Left hindlimb (tissue), 1 donor: ENCODE measurements at regions not wholly inside any gene's neighbourhood (a gene's known extent, or its start where the extent isn't known, plus 50 kb on each side); places are given as distances from the start of the nearest gene placed in this dataset.

Experiments
- DNase-seq: peaks from one replicate; pipeline ENCODE4 v3.0.0-alpha.2; 2018

DNA sequence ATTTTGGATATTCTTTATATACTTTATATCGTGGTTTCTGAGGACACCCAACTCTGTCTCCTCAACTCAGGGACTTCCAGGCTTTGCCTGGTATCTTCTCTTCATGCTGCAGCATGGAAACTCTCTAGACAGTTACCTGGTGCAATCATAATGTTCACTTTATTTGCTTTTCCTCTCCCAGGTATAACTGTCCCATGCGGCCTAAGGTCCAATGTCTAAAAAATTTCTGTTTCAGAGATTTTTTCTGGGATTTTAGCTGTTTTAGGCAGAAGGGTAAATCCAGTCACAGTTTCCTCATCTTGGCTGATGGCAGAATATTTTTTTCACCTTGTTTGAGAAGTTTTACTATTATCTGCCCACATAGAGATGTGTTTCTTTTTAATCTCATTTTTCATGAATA lies 139.9 kb upstream of the KCNMB2 start:
- DNase-seq: no peak

DNA sequence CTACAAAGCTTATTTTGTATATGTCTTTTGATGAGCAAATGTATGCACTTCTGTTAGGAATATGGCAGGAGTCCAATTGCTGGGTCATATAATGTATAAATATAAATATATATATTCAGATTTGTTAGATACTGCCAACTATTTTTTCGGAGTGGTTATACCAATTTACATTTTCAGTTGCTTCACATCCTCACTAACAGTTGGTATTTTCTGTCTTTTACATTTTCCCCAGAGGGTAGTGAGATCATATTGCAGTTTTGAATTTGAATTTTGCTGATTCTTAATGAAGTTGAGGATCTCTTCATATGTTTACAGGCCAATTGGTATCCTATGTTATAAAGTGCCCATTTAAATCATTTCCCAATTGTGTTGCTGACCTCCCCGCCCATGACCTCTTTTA lies 139.0 kb upstream of the KCNMB2 start:
- DNase-seq: no peak

DNA sequence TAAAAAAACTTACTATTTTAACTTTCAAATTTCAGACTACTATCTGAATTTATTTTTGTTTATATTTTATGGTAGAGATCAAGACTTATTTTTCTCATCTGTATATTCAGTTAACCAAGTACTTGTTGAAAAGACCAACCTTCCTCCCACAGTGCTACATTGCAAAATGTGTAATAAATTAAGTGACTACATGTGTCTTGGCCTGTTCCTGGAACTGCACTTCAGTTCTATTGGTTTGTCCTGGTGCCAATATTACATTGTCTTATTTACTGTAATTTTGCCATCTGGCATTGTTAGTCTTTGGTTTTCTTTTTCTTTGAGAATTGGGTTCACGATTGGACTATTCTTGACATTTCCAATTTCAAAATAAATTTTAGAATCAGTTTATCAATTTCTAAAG lies 138.4 kb upstream of the KCNMB2 start:
- no peak for DNase-seq

DNA sequence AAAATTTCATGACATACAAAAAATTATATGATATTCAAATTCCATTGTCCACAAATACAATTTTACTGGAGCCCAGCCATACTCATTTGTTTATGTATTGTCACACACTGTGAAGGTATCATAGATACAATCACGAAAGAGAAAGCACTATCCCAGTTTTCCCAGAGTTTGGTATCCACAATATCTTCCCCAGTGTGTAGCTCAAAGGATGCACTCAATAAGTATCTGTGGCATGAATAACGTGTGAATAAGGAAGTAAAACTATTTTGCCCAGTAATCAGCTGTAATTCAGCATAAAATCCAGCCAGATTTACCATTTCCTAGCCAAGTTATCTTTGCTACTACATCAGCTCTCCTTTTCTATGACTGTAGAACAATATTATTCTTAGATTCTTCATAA lies 131.3 kb upstream of the KCNMB2 start:
- no peak for DNase-seq

DNA sequence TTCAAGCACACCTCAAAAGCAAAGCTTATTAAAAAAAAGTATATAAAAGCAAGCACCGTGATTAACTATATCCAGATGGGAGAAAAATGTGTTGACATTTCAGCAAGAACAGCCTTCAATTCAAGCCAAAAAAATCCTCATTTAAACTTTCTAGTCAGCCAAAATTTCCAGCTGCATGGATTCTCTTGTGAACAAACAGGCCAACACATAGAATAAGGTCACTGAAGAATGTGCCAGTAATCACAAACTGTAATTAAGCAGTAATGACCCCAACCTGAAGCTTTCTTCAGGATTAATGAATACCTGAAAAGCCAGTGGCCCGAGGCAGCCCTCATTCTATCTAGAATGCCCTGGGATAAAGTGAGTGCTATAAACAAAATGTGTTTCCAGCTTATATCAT lies 130.7 kb upstream of the KCNMB2 start:
- peak; percentile 47 for DNase-seq

DNA sequence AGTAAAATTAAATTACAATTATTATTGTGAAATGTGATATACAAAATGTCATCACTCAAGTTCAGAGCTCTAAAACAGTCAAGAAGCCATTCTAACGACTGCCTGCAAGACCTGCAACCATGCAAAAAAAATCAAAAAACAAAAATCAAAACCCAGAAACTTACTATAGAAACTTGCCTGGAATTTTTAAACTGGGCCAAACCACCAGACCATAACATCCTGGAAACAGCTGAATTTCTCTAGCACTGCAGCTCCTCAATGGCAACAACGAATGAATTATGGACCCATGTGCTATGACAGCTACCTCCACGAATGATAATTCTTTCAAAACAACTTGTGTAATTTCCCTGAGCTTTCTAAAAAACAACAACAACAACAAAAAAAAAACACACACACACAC lies 130.0 kb upstream of the KCNMB2 start:
- DNase-seq: peak; percentile 47

DNA sequence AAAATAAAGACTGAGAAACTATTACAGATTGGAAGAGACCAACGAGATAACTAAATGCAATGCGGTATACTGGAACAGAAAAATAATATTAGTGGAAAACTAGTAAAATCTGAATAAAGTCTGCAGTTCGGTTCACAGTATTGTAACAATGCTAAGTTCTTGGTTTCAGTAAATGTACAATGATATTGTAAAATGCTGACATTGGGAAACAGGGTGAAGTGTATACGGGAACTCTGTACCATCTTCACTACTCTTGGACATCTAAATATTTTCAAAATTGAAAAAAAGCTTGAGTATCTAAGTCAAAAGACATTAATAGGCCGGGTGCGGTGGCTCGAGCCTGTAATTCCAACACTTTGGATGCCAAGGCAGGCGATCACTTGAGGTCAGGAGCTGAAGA lies 120.9 kb upstream of the KCNMB2 start:
- DNase-seq: no peak

DNA sequence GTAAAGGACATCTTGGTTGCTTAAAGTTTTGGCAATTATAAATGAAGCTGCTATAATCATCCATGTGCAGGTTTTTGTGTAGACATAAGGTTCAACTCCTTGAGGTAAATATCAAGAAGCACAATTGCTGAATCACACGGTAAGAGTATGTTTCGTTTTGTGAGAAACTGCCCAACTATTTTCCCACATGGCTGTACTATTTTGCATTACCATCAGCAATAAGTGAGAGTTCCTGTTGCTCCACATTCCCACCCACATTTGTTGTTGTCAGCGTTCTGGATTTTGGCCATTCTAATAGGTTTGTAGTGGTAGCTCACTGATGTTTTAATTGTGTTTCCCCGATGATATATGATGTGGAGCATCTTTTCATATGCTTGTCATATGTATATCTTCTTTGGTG lies 118.5 kb upstream of the KCNMB2 start:
- no peak for DNase-seq

DNA sequence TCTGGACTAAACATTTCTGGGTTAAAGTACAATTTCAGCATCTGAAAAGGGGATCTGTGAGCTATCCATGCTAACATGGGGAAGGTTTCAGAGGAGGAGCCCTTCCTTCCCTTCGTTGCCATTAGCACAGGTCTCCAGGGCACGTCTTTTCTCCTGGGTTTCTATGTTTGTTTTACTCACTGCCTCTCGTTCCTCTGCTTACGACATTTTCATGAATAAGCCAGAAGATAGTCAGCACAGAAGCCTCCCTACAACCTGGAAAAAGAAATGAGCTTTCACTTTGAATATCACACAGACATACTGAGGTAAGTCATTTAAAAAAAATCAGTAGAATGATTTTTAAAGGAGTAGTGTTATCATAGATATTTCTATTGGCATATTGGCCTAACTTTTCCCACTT lies 117.2 kb upstream of the KCNMB2 start:
- no peak for DNase-seq

DNA sequence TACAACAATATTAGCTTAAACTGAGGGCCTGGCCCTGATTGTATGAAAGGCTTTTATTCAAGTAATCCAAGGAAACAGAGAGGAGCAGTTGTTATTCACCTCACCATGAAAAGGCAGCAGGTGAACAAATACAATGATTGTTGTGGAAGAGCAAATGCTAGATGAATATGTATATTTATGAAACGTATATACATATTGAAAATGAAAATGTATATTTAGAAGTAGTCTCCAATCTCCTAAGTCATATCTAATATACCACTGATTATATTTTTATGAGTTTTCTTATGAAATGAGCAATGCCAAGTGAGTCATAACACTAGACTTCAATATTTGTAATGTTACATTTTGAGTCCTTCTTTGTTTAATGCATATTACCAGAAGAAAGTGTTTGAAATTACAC lies 116.2 kb upstream of the KCNMB2 start:
- DNase-seq: no peak

DNA sequence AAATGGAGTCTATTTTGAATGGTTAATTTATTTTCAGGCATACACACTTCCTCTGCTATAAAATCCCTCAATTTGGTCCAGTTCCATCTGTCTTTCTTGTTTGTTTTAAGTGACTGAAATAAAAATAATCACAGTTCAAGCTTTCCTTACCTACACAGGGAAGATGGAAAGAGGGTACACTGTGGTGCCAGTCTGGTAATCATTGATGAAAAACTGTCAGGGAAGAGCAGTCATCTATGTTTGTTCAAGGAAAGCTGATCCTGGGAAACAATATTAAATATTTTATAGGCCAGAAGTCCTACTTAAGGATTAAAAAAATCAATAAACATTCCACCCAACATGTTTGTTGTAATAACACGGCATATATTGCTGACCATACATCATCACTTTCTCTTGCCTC lies 115.2 kb upstream of the KCNMB2 start:
- no peak for DNase-seq

DNA sequence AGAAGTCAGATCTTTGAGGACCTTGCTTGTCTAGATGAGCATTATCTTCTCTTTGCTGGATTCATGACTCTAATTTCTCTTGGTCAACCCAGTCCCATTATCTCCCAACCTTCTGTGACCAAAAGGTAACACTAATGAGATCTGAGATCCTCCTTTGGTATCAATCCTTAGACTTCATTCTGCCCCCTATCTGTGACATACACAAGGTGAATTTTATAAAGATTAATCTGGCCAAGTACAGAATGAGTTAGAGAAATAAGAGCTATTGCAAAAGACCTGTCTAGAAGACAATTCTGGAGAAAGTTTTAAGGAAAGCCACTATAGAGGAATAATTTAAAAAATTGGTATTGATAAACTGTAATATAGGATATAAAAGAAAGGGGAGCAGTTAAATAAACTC lies 113.8 kb upstream of the KCNMB2 start:
- no peak for DNase-seq

DNA sequence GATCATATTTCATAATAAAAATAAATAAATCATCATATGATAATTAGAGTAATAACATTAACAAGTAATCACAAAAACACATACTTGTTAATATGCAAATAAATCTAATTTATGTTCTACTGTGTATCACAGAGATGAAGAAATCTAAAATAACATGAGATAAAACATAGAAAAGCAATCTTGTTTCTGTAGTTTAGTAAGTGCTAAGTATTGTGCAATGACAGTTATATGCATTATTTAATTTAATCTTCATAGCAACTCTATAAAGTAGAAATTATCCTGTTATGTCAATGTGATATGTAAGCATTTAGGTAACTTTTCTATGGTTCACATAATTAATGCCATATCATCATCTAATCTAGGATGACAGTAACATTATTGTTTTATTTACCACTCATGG lies 108.2 kb upstream of the KCNMB2 start:
- DNase-seq: no peak

DNA sequence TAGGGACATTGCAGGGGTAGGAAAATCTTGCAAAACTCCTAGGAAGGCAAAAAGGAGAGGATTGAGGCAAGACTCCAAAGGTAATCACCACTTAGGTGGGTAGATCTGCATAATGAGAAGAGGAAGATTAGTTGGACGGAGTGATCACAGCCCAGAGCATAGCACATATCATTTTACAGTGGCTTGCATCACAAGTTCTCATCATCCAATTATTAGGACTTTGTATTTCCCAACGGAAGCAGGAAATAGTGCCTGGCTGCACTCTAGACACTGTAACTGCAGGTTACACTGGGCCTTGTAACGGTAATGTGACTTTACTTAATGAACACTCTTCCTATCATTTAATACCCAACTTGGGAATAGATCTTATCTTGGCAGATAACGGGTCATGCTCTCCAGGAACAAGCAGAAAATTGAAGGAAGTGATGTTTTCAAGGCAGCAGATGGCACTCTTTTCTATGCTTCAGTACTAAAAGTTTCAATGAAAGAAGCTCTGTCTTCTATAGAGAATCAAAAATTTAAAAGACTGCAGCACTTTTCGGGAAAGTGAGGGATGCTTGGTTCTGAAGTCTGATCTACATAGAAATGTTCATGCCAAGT lies 101.9 kb upstream of the KCNMB2 start:
- no peak for DNase-seq

DNA sequence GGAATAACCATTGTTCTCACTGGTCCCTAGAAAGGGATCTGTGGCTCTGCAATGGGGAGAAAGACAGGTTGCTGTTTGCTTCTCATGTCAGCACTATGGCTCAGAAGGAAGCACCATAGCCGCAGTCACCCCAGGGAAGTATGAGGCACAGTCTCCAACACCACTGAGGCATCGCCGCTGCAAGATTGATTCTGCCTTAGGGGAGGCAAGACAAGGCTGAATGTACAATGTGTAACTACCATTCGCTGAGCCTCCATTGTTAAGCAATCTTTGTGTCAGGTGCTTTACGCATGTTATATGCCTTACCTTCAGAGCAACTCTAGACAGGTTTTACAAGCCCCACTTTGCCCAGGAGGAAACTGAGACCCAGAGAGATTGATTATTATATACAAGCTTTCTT lies 100.7 kb upstream of the KCNMB2 start:
- DNase-seq: no peak

DNA sequence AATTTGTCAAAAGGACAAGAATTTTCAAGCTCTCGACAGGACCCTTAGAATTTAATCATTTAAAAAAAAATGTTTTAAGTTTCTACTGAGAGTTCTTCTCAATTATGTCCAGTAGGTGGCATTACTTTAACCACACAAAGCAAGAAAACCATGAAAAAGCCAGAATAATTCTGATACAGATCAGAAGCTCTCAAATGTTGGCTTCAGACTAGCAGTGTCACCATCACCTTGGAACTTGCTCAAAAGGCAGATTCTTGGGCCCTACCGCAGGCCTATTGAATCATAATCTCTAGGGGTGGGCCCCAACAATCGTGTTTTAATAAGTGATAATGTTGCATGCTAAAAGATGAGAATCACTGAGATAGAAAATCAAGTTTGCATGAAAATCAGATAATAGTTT lies 99.5 kb upstream of the KCNMB2 start:
- DNase-seq: no peak

DNA sequence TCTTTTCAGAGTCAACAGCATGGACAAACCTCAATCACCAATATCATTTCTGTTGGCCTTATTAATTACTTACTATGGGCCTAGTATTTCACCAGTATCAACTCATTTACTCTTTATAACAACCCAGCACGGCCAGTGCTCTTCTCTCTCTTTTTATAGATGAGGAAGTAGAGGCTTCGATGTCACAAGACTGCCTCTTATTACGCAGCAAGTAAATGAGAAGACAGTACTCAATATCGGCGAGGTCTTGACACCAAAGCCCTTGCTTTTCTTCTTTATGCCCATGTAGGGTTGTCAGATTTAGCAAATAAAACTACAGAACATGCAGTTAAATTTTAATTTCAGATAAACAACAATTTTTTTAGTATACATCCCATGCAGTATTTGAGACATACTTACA lies 99.0 kb upstream of the KCNMB2 start:
- DNase-seq: no peak

DNA sequence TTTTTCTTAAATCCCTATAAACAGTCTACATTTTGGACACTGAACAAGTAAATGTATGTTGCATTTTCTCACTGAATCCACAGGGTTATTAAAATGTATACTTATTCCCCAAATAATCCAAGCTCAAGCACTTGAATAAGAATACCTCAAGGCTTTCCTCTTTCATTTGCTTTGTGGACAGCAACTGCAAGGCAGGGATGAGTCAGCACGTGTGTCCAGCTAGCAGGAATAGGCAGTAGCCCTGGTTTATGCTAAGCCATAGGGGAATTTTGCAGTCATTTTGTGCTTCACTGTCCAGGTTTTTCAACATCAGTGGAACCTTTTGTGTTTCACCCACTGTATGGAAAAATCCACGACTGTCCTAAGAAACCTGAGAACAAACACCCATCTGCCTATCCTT lies 96.7 kb upstream of the KCNMB2 start:
- no peak for DNase-seq

DNA sequence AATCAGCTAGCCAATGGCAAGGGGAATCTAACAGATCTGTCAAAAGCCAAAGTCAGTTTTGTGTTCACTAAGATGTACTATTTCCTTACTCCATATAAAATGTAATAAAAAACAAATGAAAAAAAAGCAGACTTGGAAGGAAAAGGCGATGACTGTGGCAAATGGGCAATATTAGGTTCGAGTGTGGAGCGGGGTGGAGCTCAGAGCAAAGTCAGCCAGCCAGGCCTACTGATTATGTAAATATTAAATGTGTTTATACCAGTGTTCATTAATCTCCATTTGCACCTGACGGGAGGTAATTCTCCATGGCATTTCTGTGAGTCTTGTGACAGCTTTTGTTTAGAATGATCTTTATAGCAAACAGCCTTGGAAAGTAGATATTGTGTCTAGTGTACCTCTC lies 96.2 kb upstream of the KCNMB2 start:
- DNase-seq: no peak

DNA sequence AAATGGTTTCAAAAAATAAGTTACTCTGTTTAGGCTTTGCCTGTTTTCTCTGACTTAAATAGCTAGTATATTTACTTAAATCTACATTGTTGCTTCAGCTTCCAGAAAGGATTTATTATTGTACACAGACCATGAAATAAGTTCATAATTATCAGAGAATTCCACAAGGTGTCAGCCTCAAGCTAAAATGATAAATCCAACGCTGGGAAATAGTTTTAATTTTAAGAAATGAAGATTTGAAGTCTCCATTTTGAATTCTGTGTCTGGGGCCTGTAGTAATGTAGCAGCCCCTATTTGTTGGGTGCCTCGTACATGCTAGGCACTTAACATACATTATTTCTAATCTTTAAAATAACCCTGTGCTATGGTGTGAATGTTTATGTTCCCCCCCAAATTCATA lies 92.6 kb upstream of the KCNMB2 start:
- DNase-seq: no peak

DNA sequence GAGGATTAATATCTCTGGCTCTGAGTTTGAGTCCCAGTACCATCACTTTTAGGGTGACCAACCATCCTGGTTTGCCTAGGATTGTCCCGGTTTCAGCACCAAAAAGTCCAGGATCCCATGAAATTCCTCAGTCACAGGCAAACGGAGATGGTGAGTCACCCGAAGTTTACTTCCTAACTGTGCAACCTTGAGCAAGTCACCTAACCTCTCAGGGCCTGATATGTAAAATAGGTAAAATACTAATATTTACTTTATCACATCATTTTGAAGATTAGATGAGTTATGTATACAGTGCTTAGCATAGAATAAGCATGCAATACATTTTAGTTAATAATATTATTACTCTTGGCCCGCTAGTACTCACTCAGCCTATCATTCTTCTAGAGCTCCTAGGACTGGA lies 91.1 kb upstream of the KCNMB2 start:
- no peak for DNase-seq

DNA sequence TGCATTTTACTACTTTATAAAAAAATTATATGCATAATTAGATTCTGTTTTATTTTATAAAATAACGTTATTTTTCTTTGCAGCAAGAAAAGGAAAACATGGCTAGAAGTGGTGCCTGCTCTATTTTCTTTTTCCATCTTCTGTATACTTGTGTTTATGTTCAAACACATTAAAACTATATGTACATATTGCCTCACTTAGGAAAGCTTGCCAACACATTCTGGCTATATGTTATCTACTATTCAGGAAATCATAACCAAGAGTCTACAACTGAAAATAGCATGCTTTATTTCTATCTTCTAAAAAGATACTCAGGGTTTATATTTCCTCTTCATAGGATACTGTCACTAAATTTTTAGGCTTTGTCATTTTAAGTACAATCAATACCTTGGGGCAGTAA lies 90.2 kb upstream of the KCNMB2 start:
- no peak for DNase-seq

DNA sequence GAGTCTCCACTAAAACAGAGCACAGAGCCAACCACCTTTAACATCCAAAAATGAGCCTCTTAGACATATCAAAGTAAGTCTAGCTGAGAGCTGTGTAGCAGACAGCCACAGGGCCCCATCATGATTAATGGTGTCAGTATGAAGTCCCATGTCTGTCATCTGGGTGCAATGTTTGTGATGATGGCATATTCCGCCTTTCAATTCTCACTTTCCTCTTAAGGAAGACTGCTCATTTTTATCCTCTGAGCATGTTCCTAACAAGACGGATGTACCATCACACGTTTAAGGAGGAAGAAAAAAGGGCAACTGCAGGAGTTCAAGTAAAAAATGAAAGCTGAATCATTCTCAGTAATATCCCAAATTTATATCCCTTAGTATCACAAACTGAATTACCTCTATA lies 85.8 kb upstream of the KCNMB2 start:
- DNase-seq: no peak

DNA sequence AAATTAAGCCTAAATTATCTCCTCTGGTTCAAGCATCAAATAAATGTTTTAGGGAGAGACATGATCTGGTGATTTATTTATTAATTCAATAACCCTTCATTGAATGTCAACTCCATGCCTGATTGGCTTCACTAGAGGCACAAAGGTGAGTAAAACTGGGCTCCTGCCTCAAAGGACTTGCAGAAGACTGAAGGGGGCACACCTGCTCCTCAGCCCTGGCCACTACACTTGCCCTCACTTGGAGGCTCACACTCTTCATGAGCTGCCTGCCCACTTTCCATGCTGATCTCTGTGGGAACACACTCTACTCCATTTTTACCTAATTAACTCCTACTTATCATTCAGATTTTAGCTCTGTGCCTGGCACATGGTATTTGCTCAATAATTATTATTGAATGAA lies 84.4 kb upstream of the KCNMB2 start:
- DNase-seq: no peak

DNA sequence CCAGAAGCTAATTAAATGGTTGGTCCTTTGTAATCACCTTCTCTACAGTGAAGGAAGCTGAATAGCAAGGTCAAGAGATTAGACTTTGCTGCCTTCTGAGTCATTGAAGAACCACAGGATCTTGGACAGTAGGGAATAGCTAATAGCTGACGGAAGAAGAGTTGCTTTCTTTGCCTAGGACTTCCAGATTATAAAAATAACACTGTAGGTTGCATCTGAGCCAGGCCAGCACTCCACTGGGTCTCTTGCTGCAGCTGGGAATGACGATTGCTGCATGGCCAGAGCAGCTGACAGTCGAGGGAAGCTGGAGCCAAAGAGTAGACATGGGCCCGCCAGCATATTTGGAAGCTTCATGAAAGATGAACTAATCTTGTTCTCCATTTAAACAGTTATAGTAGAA lies 81.5 kb upstream of the KCNMB2 start:
- DNase-seq: peak; percentile 78

DNA sequence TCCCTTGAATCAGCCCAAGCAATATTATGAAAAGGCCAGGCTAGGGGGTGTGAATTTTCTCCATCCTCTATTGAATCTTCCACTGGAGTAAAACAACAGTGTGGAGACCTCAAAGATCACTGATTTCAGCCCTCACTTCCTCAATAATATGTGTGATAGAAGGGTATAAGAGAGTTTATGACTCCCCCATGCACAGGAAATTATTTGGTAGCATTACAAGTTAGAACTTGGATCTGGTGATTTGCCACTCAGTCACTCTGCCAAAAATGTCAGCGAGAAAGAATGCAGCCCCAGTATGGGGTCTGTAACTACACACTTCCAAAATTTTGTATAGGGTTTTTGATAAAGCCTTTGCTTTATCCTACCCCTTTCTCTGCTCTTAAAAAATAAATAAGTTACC lies 81.0 kb upstream of the KCNMB2 start:
- DNase-seq: peak; percentile 37
